ENCODE measurements at regions not wholly inside any gene's neighbourhood (a gene's known extent, or its start where the extent isn't known, plus 50 kb on each side); places are given as distances from the start of the nearest gene placed in this dataset.

DNA sequence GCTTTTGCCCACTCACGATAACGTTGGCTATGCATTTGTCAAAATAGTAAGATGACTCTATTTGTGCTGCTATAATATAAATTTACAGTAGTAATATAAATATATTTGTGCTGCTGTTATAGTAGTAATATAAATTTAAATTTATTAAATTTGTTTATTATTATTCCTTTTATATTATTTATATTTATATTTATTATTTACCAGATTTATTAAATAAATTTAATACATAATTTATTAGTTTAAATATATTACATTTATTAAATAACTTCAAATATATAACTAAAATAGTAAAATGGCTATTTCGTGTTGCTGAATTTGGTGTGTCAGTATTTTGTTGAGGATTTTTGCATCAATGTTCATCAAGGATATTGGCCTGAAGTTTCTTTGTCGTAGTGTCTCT lies 246.5 kb upstream of the FGF16 start:
- Mint-ChIP-seq H3K9me3 (peaks cover 6% of the 10 kb centered on the region), H3K36me3 (ENCODE audit: low read depth) (no peaks in the 10 kb centered on the region), H3K27me3 (no peaks in the 10 kb centered on the region), H3K4me3 (no peak overlapping the region), H3K4me1 (no peaks in the 10 kb centered on the region), H3K27ac (no peak overlapping the region)
- POLR2A ChIA-PET, result no interaction called here
- TF ChIP-seq, protein P1, sequence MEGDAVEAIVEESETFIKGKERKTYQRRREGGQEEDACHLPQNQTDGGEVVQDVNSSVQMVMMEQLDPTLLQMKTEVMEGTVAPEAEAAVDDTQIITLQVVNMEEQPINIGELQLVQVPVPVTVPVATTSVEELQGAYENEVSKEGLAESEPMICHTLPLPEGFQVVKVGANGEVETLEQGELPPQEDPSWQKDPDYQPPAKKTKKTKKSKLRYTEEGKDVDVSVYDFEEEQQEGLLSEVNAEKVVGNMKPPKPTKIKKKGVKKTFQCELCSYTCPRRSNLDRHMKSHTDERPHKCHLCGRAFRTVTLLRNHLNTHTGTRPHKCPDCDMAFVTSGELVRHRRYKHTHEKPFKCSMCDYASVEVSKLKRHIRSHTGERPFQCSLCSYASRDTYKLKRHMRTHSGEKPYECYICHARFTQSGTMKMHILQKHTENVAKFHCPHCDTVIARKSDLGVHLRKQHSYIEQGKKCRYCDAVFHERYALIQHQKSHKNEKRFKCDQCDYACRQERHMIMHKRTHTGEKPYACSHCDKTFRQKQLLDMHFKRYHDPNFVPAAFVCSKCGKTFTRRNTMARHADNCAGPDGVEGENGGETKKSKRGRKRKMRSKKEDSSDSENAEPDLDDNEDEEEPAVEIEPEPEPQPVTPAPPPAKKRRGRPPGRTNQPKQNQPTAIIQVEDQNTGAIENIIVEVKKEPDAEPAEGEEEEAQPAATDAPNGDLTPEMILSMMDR (IDR thresholded peaks at IDR 0.05), result no peak
- ATAC-seq (ENCODE audit: low read depth) (no peak), DNase-seq (no peak)
- CTCF ChIA-PET, result no interaction called here
- intact Hi-C loops (cut with micrococcal nuclease), result no loop called here

DNA sequence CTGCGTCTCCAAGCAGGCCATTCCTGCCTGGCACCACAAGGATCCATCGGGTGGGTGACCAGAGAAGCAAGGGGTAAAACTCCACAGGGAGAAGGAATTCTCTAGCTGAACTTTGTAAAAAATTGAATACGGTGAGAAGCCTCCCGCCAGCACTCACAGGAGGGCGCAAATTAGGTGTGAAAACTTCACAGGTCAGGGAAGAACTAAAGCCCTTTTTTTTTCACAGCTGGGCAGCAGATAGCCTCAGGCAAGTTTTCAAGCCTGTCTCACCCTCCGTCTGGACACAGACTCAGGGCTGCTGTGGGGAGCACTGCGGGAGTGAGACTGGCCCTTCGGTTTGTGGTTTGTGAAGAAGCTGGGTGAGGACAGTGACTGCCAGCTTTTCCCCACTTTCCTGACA lies 224.1 kb upstream of the FGF16 start:
- ChIA-PET POLR2A (no interaction called here), CTCF (no interaction called here)
- DNase-seq, result no peak
- Mint-ChIP-seq H3K36me3 (ENCODE audit: low read depth) (no peaks in the 10 kb centered on the region), H3K27ac (no peak overlapping the region), H3K4me1 (no peaks in the 10 kb centered on the region), H3K27me3 (no peaks in the 10 kb centered on the region), H3K4me3 (no peak overlapping the region), H3K9me3 (peaks cover 4% of the 10 kb centered on the region)
- ATAC-seq (ENCODE audit: low read depth), result no peak
- intact Hi-C loops (cut with micrococcal nuclease), result no loop called here
- TF ChIP-seq, protein P1 (IDR thresholded peaks at IDR 0.05), result no peak

DNA sequence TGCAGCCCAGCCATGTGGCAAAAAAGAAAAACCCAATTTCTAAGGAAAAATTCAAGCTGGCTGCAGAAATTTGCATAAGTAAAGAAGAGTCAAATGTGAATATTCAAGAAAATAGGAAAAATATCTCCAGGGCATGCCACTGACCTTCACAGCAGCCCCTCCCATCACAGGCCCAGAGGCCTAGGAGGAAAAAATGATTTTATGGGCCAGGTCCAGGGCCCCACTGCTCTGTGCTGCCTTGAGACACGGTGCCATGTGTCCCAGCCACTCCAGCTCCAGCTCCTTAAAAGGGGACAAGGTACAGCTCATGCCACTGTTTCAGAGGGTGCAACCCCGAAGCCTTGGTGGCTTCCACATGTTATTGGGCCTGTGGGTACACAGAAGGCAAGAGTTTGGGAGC lies 182.7 kb upstream of the FGF16 start:
- H3K27me3 Mint-ChIP-seq, result no peaks in the 10 kb centered on the region
- H3K27ac Mint-ChIP-seq, result no peak overlapping the region
- H3K4me1 Mint-ChIP-seq, result no peaks in the 10 kb centered on the region
- POLR2A ChIA-PET, result no interaction called here
- ATAC-seq (ENCODE audit: low read depth) (no peak), DNase-seq (no peak)
- H3K4me3 Mint-ChIP-seq, result no peak overlapping the region
- no peaks in the 10 kb centered on the region for H3K36me3 Mint-ChIP-seq (ENCODE audit: low read depth)
- CTCF ChIA-PET, result no interaction called here
- TF ChIP-seq, protein P1 (IDR thresholded peaks at IDR 0.05), result no peak
- H3K9me3 Mint-ChIP-seq, result peaks cover 14% of the 10 kb centered on the region
- intact Hi-C loops (cut with micrococcal nuclease), result no loop called here

DNA sequence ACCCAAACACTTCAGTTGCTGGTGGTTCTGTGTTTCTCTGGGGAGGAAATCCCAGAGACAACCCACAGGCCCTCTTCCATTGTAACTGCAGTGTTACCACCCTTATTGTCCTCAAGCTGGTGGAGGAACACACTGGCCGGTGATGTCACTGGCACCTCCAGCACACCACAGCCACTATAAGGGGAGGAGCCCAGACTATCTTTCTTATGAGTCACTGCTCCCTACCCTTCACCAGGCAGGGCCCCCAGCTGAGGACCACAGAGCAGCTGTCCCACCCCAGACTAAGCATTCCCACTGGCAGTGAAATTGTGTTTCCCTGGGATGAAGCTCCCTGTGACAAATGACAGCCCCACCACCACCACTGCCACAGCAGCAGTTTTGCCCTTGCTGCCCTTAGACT lies 171.8 kb upstream of the FGF16 start:
- CTCF ChIA-PET, result no interaction called here
- Mint-ChIP-seq H3K27ac (no peak overlapping the region), H3K4me1 (no peaks in the 10 kb centered on the region), H3K27me3 (no peaks in the 10 kb centered on the region), H3K9me3 (no peaks in the 10 kb centered on the region), H3K36me3 (ENCODE audit: low read depth) (no peaks in the 10 kb centered on the region), H3K4me3 (no peak overlapping the region)
- POLR2A ChIA-PET, result no interaction called here
- ATAC-seq (ENCODE audit: low read depth), result no peak
- TF ChIP-seq, protein P1 (IDR thresholded peaks at IDR 0.05), result no peak
- intact Hi-C loops (cut with micrococcal nuclease), result no loop called here
- DNase-seq, result no peak

DNA sequence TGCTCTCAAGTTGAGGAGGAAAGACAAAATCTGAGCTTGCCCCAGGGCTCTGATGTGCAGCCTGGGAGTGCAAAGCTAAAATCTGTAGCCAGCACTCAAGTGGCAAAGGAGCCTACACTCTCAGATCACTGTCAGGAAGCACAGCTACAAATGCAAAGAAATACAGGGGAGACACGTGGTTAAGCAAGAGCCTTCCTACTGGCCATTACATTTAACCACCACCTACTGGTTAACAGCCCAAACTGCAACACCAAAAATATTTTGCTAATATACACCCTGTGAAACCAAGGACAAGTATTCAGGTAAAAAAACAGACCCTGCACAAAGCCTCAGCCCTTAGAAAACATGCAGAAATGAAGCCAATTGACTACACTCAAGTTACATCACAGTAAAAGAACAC lies 170.4 kb upstream of the FGF16 start:
- ChIA-PET CTCF (no interaction called here), POLR2A (no interaction called here)
- DNase-seq, result no peak
- no peaks in the 10 kb centered on the region for H3K36me3 Mint-ChIP-seq (ENCODE audit: low read depth)
- peaks cover 3% of the 10 kb centered on the region for H3K9me3 Mint-ChIP-seq
- TF ChIP-seq, protein P1 (IDR thresholded peaks at IDR 0.05), result no peak
- H3K27ac Mint-ChIP-seq, result no peak overlapping the region
- H3K4me1 Mint-ChIP-seq, result no peaks in the 10 kb centered on the region
- no peak overlapping the region for H3K4me3 Mint-ChIP-seq
- no peak for ATAC-seq (ENCODE audit: low read depth)
- no peaks in the 10 kb centered on the region for H3K27me3 Mint-ChIP-seq
- intact Hi-C loops (cut with micrococcal nuclease), result no loop called here

Measured in activated B cell treated with CpG ODN at 0.5 μM for 24 hours (primary cell).